Fibroblast of peridontal ligament (primary cell): ENCODE measurements at regions not wholly inside any gene's neighbourhood (a gene's known extent, or its start where the extent isn't known, plus 50 kb on each side); places are given as distances from the start of the nearest gene placed in this dataset.
"Not testable (repeated sequence)": the region's sequence is repeated elsewhere in the genome, so short reads cannot be mapped to it uniquely, and the experiment has no call there.

Experiments
- DNase-seq: peaks from one replicate; pipeline ENCODE4 v3.0.0-alpha.2; 2010; ENCODE audit errors: extremely low read depth

- DNase-seq, result no peak
Measured at GRCh38 chr18:67010919-67011318, 407.0 kb upstream of the CDH19 start.

GRCh38 chr18:67007999-67008398 is 404.1 kb upstream of the CDH19 start:
- no peak for DNase-seq

GRCh38 chr18:67007085-67007484 is 403.2 kb upstream of the CDH19 start:
- no peak for DNase-seq

- no peak for DNase-seq
Measured at GRCh38 chr18:67001052-67001451, 397.2 kb upstream of the CDH19 start.

- no peak for DNase-seq
Measured at GRCh38 chr18:66999003-66999402, 395.1 kb upstream of the CDH19 start.

GRCh38 chr18:66995270-66995669 is 391.4 kb upstream of the CDH19 start:
- DNase-seq, result no peak

GRCh38 chr18:66994790-66995189 is 390.9 kb upstream of the CDH19 start:
- no peak for DNase-seq

- no peak for DNase-seq
Measured at GRCh38 chr18:66993492-66993891, 389.6 kb upstream of the CDH19 start.

- DNase-seq, result no peak
Measured at GRCh38 chr18:66990909-66991308, 387.0 kb upstream of the CDH19 start.

GRCh38 chr18:66979009-66979408 is 375.1 kb upstream of the CDH19 start:
- DNase-seq, result no peak

GRCh38 chr18:66972681-66973080 is 368.8 kb upstream of the CDH19 start:
- no peak for DNase-seq

- no peak for DNase-seq
Measured at GRCh38 chr18:66971960-66972359, 368.1 kb upstream of the CDH19 start.

GRCh38 chr18:66966171-66966570 is 362.3 kb upstream of the CDH19 start:
- no peak for DNase-seq

GRCh38 chr18:66958309-66958708 is 354.4 kb upstream of the CDH19 start:
- DNase-seq, result no peak

- DNase-seq, result no peak
Measured at GRCh38 chr18:66951750-66952149, 347.9 kb upstream of the CDH19 start.

GRCh38 chr18:66949419-66949818 is 345.5 kb upstream of the CDH19 start:
- DNase-seq, result no peak

- DNase-seq, result no peak
Measured at GRCh38 chr18:66937546-66937945, 333.7 kb upstream of the CDH19 start.

GRCh38 chr18:66931010-66931409 is 327.1 kb upstream of the CDH19 start:
- DNase-seq, result no peak

GRCh38 chr18:66916834-66917233 is 312.9 kb upstream of the CDH19 start:
- no peak for DNase-seq

GRCh38 chr18:66900837-66901236 is 296.9 kb upstream of the CDH19 start:
- no peak for DNase-seq

- DNase-seq, result no peak
Measured at GRCh38 chr18:66895631-66896030, 291.7 kb upstream of the CDH19 start.

GRCh38 chr18:66894851-66895250 is 291.0 kb upstream of the CDH19 start:
- no peak for DNase-seq

GRCh38 chr18:66892388-66892787 is 288.5 kb upstream of the CDH19 start:
- DNase-seq, result not testable (repeated sequence)

- no peak for DNase-seq
Measured at GRCh38 chr18:66874812-66875474, 271.1 kb upstream of the CDH19 start.
